HEK293 (cell line): ENCODE measurements at regions not wholly inside any gene's neighbourhood (a gene's known extent, or its start where the extent isn't known, plus 50 kb on each side); places are given as distances from the start of the nearest gene placed in this dataset.

Experiments
- CTCF ChIA-PET: fragments of 350-600 bp; formaldehyde crosslinking; extraction: SDS; loops from one replicate; lab custom pipeline; 2021; ENCODE audit warnings: antibody characterized with exemption; lab: Yijun Ruan, JAX
- POLR2A ChIA-PET: fragments of 300-600 bp; formaldehyde crosslinking; extraction: SDS; loops from one replicate; lab custom pipeline; 2020; ENCODE audit warnings: antibody characterized with exemption, inconsistent platforms; lab: Yijun Ruan, JAX
- H3K27ac ChIP-seq: fragments of 200-500 bp; sonication (Bioruptor generic); 2 replicates; pipeline ENCODE4 v1.5.1; 2014; ENCODE audit warnings: low read depth, low read length, control low read depth, inconsistent platforms; ENCODE audit errors: extremely low read depth
- H3K36me3 ChIP-seq, 2 experiments: fragments of 200-500 bp in 1 of 2; sonication (Bioruptor generic) in 1 of 2; 1 replicate in 1 of 2; 2 replicates in 1 of 2; pipeline ENCODE4 v1.5.1; 2014 to 2017; ENCODE audit warnings: inconsistent platforms in 2 of 2, low read length in 2 of 2; ENCODE audit not compliant: control insufficient read depth in 2 of 2, insufficient read depth in 1 of 2
- H3K4me1 ChIP-seq: fragments of 200-500 bp; sonication (Bioruptor generic); 2 replicates; pipeline ENCODE4 v1.5.1; 2014; ENCODE audit warnings: mild to moderate bottlenecking, low read length, inconsistent platforms; ENCODE audit not compliant: control insufficient read depth, insufficient read depth
- H3K4me3 ChIP-seq: 2 replicates; pipeline ENCODE4 v1.5.1; 2011; ENCODE audit warnings: low read depth, mild to moderate bottlenecking, control low read depth, low read length, moderate library complexity
- H3K9me3 ChIP-seq: fragments of 200-500 bp; sonication (Bioruptor generic); 2 replicates; pipeline ENCODE4 v1.5.1; 2014; ENCODE audit warnings: low read depth, low read length, inconsistent platforms; ENCODE audit not compliant: control insufficient read depth, insufficient read depth
- HOXC10 ChIP-seq: sonication (generic); formaldehyde crosslinking; IDR thresholded peaks from 2 replicates; pipeline ENCODE4 v1.8.1; 2023; ENCODE audit warnings: mild to moderate bottlenecking, missing genetic modification reagents
- INSM2 ChIP-seq: fragments of 450-650 bp; formaldehyde crosslinking; IDR thresholded peaks from 2 replicates; pipeline ENCODE4 v1.5.1; 2016; ENCODE audit warnings: missing biosample characterization, missing genetic modification characterization
- KLF7 ChIP-seq: fragments of 450-650 bp; formaldehyde crosslinking; IDR thresholded peaks from 2 replicates; pipeline ENCODE4 v1.5.1; 2016; ENCODE audit warnings: missing biosample characterization, missing genetic modification characterization, borderline replicate concordance
- SETDB1 ChIP-seq: IDR thresholded peaks from one replicate; pipeline ENCODE4 v1.6.1; 2017; ENCODE audit warnings: mild to moderate bottlenecking, low read length, moderate library complexity, mixed read lengths; ENCODE audit not compliant: insufficient read length
- SP3 ChIP-seq: fragments of 450-650 bp; formaldehyde crosslinking; IDR thresholded peaks from 2 replicates; pipeline ENCODE4 v1.5.1; 2016; ENCODE audit warnings: missing biosample characterization, missing genetic modification characterization
- SP7 ChIP-seq: fragments of 450-650 bp; formaldehyde crosslinking; IDR thresholded peaks from 2 replicates; pipeline ENCODE4 v1.5.1; 2016; ENCODE audit warnings: missing biosample characterization, missing genetic modification characterization
- YY1 ChIP-seq: fragments of 450-650 bp; formaldehyde crosslinking; IDR thresholded peaks from 2 replicates; pipeline ENCODE4 v1.5.1; 2018; ENCODE audit warnings: missing biosample characterization, missing genetic modification characterization
- ZBTB1 ChIP-seq: fragments of 450-650 bp; formaldehyde crosslinking; IDR thresholded peaks from 2 replicates; pipeline ENCODE4 v1.5.1; 2016; ENCODE audit warnings: missing biosample characterization, missing genetic modification characterization
- ZNF133 ChIP-seq: fragments of 450-650 bp; formaldehyde crosslinking; IDR thresholded peaks from 2 replicates; pipeline ENCODE4 v1.5.1; 2016; ENCODE audit warnings: missing biosample characterization, missing genetic modification characterization
- ZNF146 ChIP-seq: fragments of 450-650 bp; formaldehyde crosslinking; IDR thresholded peaks from 2 replicates; pipeline ENCODE4 v1.5.1; 2016; ENCODE audit warnings: missing biosample characterization, missing genetic modification characterization
- ZNF239 ChIP-seq: fragments of 450-650 bp; formaldehyde crosslinking; IDR thresholded peaks from 2 replicates; pipeline ENCODE4 v1.5.1; 2016; ENCODE audit warnings: missing biosample characterization, missing genetic modification characterization
- ZNF292 ChIP-seq: fragments of 450-650 bp; formaldehyde crosslinking; IDR thresholded peaks from 2 replicates; pipeline ENCODE4 v1.5.1; 2016; ENCODE audit warnings: low read depth, missing biosample characterization, missing genetic modification characterization, borderline replicate concordance
- ZNF354C ChIP-seq: fragments of 450-650 bp; formaldehyde crosslinking; IDR thresholded peaks from 2 replicates; pipeline ENCODE4 v1.5.1; 2016; ENCODE audit warnings: missing biosample characterization, missing genetic modification characterization, low read depth, borderline replicate concordance
- ZNF423 ChIP-seq: fragments of 450-650 bp; formaldehyde crosslinking; IDR thresholded peaks from 2 replicates; pipeline ENCODE4 v1.5.1; 2016; ENCODE audit warnings: missing biosample characterization, missing genetic modification characterization
- ZNF530 ChIP-seq: fragments of 450-650 bp; formaldehyde crosslinking; IDR thresholded peaks from 2 replicates; pipeline ENCODE4 v1.5.1; 2016; ENCODE audit warnings: low read depth, missing biosample characterization, missing genetic modification characterization
- ZNF792 ChIP-seq: fragments of 450-650 bp; formaldehyde crosslinking; IDR thresholded peaks from 2 replicates; pipeline ENCODE4 v1.5.1; 2016; ENCODE audit warnings: missing biosample characterization, missing genetic modification characterization
- ZNF843 ChIP-seq: fragments of 450-650 bp; formaldehyde crosslinking; IDR thresholded peaks from 2 replicates; pipeline ENCODE4 v1.5.1; 2016; ENCODE audit warnings: missing biosample characterization, missing genetic modification characterization
- ZSCAN18 ChIP-seq: fragments of 450-650 bp; formaldehyde crosslinking; IDR thresholded peaks from 2 replicates; pipeline ENCODE4 v1.5.1; 2016; ENCODE audit warnings: missing biosample characterization, missing genetic modification characterization
- ZSCAN30 ChIP-seq: fragments of 450-650 bp; IDR thresholded peaks from 2 replicates; pipeline ENCODE4 v1.5.1; 2018; ENCODE audit warnings: missing biosample characterization, mild to moderate bottlenecking, missing genetic modification characterization, moderate library complexity
- TF ChIP-seq, protein P1 (sequence below): fragments of 450-650 bp; formaldehyde crosslinking; IDR thresholded peaks from 2 replicates; pipeline ENCODE4 v1.5.1; 2016; ENCODE audit warnings: missing biosample characterization, missing genetic modification characterization
- TF ChIP-seq, protein P2 (sequence below): fragments of 450-650 bp; formaldehyde crosslinking; IDR thresholded peaks from 2 replicates; pipeline ENCODE4 v1.5.1; 2016; ENCODE audit warnings: missing biosample characterization, missing genetic modification characterization
- TF ChIP-seq, protein P3 (sequence below): fragments of 450-650 bp; formaldehyde crosslinking; IDR thresholded peaks from 2 replicates; pipeline ENCODE4 v1.5.1; 2016; ENCODE audit warnings: missing biosample characterization, missing genetic modification characterization
- TF ChIP-seq, protein P4 (sequence below): fragments of 450-650 bp; formaldehyde crosslinking; IDR thresholded peaks from 2 replicates; pipeline ENCODE4 v1.5.1; 2016; ENCODE audit warnings: missing biosample characterization, missing genetic modification characterization

GRCh38 chr6:43950731-43951062, 176.6 kb downstream of the MRPL14 start:
- Histone ChIP-seq H3K9me3 (no peaks in the 10 kb centered on the region), H3K27ac (no peak overlapping the region), H3K4me3 (no peak overlapping the region), H3K36me3 (no peaks in the 10 kb centered on the region), H3K4me1 (no peaks in the 10 kb centered on the region)
- TF ChIP-seq ZNF292 (tag by site-specific recombination) (no peak), ZNF146 (no peak), ZNF354C (tag by site-specific recombination) (no peak), HOXC10 (CRISPR knock-in tag) (no peak), INSM2 (tag by site-specific recombination) (no peak), ZNF843 (tag by site-specific recombination) (no peak)
- TF ChIP-seq, protein P1, sequence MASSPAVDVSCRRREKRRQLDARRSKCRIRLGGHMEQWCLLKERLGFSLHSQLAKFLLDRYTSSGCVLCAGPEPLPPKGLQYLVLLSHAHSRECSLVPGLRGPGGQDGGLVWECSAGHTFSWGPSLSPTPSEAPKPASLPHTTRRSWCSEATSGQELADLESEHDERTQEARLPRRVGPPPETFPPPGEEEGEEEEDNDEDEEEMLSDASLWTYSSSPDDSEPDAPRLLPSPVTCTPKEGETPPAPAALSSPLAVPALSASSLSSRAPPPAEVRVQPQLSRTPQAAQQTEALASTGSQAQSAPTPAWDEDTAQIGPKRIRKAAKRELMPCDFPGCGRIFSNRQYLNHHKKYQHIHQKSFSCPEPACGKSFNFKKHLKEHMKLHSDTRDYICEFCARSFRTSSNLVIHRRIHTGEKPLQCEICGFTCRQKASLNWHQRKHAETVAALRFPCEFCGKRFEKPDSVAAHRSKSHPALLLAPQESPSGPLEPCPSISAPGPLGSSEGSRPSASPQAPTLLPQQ, result no peak
- POLR2A ChIA-PET, result no interaction called here
- CTCF ChIA-PET, result interaction anchor here (0.8 to 3.7 kb wide), 3 partner anchors 20 to 286 kb away, joined by 3 to 20 read pairs (median 4); partner anchors contain the start of gene VEGFA

DNA sequence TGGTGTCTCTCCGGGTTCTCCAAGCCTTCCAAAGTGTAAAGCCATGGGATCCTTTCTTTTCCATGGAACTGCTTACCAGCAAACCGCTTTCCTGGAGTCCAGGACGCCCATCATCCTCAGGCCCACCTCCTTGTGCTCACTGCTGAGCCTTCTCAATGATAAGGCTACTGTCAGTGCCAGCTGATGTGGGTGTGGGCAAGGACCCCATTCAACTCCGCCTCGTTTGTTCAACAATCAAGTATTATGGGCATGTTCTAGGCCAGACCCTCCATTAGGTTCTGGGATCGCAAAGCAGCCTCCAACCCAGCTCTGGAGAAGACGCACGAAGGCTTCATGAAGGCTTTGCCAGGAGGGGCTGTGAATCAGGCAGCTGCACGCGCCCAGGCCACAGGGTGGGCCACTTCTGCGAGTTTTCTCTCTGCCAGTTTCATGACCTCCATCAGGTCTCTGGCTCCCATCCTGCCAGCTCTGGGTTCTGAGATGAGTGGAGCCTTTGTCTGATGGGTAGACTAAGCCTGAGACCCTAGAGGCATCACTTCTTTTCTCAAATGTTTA, 177.1 kb downstream of the MRPL14 start:
- Histone ChIP-seq H3K9me3 (no peaks in the 10 kb centered on the region), H3K27ac (no peak overlapping the region), H3K36me3 (no peaks in the 10 kb centered on the region), H3K4me3 (no peak overlapping the region), H3K4me1 (no peaks in the 10 kb centered on the region)
- ChIA-PET POLR2A (interaction anchor here (1.7 kb wide), 1 partner anchor 180 kb away, joined by 6 read pairs; the partner anchor contains the start of gene VEGFA), CTCF (interaction anchor here (0.5 to 3.7 kb wide), 3 partner anchors 112 to 180 kb away, joined by 3 to 20 read pairs (median 4); partner anchors contain the start of gene VEGFA)
- TF ChIP-seq ZBTB1 (tag by site-specific recombination) (no peak), ZNF530 (no peak), ZNF423 (tag by site-specific recombination) (no peak), ZNF133 (tag by site-specific recombination) (no peak), ZSCAN18 (tag by site-specific recombination) (no peak), ZNF792 (no peak)
- TF ChIP-seq, protein P2, sequence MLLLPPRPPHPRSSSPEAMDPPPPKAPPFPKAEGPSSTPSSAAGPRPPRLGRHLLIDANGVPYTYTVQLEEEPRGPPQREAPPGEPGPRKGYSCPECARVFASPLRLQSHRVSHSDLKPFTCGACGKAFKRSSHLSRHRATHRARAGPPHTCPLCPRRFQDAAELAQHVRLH (tag by site-specific recombination), result no peak

- POLR2A ChIA-PET, result interaction anchor here (1.7 kb wide), 1 partner anchor 180 kb away, joined by 6 read pairs; the partner anchor contains the start of gene VEGFA
- Histone ChIP-seq H3K27ac (no peak overlapping the region), H3K36me3 (no peaks in the 10 kb centered on the region), H3K4me3 (no peak overlapping the region), H3K9me3 (no peaks in the 10 kb centered on the region), H3K4me1 (no peaks in the 10 kb centered on the region)
- CTCF ChIA-PET, result interaction anchor here (0.5 to 3.7 kb wide), 3 partner anchors 113 to 180 kb away, joined by 3 to 20 read pairs (median 4); partner anchors contain the start of gene VEGFA
- TF ChIP-seq SETDB1 (no peak), SP3 (tag by site-specific recombination) (no peak), ZNF239 (tag by site-specific recombination) (no peak), YY1 (no peak), SP7 (tag by site-specific recombination) (no peak), ZSCAN30 (tag by site-specific recombination) (no peak), KLF7 (no peak)
- TF ChIP-seq, protein P3, sequence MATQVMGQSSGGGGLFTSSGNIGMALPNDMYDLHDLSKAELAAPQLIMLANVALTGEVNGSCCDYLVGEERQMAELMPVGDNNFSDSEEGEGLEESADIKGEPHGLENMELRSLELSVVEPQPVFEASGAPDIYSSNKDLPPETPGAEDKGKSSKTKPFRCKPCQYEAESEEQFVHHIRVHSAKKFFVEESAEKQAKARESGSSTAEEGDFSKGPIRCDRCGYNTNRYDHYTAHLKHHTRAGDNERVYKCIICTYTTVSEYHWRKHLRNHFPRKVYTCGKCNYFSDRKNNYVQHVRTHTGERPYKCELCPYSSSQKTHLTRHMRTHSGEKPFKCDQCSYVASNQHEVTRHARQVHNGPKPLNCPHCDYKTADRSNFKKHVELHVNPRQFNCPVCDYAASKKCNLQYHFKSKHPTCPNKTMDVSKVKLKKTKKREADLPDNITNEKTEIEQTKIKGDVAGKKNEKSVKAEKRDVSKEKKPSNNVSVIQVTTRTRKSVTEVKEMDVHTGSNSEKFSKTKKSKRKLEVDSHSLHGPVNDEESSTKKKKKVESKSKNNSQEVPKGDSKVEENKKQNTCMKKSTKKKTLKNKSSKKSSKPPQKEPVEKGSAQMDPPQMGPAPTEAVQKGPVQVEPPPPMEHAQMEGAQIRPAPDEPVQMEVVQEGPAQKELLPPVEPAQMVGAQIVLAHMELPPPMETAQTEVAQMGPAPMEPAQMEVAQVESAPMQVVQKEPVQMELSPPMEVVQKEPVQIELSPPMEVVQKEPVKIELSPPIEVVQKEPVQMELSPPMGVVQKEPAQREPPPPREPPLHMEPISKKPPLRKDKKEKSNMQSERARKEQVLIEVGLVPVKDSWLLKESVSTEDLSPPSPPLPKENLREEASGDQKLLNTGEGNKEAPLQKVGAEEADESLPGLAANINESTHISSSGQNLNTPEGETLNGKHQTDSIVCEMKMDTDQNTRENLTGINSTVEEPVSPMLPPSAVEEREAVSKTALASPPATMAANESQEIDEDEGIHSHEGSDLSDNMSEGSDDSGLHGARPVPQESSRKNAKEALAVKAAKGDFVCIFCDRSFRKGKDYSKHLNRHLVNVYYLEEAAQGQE, result no peak
- TF ChIP-seq, protein P4, sequence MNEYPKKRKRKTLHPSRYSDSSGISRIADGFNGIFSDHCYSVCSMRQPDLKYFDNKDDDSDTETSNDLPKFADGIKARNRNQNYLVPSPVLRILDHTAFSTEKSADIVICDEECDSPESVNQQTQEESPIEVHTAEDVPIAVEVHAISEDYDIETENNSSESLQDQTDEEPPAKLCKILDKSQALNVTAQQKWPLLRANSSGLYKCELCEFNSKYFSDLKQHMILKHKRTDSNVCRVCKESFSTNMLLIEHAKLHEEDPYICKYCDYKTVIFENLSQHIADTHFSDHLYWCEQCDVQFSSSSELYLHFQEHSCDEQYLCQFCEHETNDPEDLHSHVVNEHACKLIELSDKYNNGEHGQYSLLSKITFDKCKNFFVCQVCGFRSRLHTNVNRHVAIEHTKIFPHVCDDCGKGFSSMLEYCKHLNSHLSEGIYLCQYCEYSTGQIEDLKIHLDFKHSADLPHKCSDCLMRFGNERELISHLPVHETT (tag by site-specific recombination), result no peak
Observed at GRCh38 chr6:43949551-43949991, 177.7 kb downstream of the MRPL14 start.
